Lower lobe of right lung (tissue), 2 donors: ENCODE measurements at regions not wholly inside any gene's neighbourhood (a gene's known extent, or its start where the extent isn't known, plus 50 kb on each side); places are given as distances from the start of the nearest gene placed in this dataset.
"Not testable (repeated sequence)": the region's sequence is repeated elsewhere in the genome, so short reads cannot be mapped to it uniquely, and the experiment has no call there.

Experiments used
- ATAC-seq, 2 donors: fragments of 200-7000 bp; cut with Tn5 transposase; one replicate each; pipeline ENCODE4 v1.9.1; 2020 to 2022; ENCODE audit warnings: mild to moderate bottlenecking in 2 of 2, moderate library complexity in 2 of 2
- DNase-seq: peaks from one replicate; pipeline ENCODE4 v3.0.0-alpha.2; 2020
- H3K27ac ChIP-seq: fragments of 200-600 bp; one replicate; pipeline ENCODE4 v1.8.0; 2022
- H3K27me3 ChIP-seq: fragments of 200-600 bp; one replicate; pipeline ENCODE4 v1.8.0; 2022; ENCODE audit warnings: low read depth
- H3K36me3 ChIP-seq: fragments of 200-600 bp; one replicate; pipeline ENCODE4 v1.8.0; 2022; ENCODE audit warnings: mild to moderate bottlenecking
- H3K4me1 ChIP-seq: fragments of 200-600 bp; one replicate; pipeline ENCODE4 v1.8.0; 2022
- H3K4me3 ChIP-seq: fragments of 200-600 bp; one replicate; pipeline ENCODE4 v1.8.0; 2022; ENCODE audit warnings: mild to moderate bottlenecking
- H3K9me3 ChIP-seq: fragments of 200-600 bp; one replicate; pipeline ENCODE4 v1.8.0; 2022
- intact Hi-C: fragments of 100-400 bp; cut with DNase I; formaldehyde crosslinking; loops from one replicate; pipeline ENCODE4 v1.11.0; 2022
- TF ChIP-seq, protein P1 (sequence below): fragments of 200-600 bp; IDR thresholded peaks from one replicate; pipeline ENCODE4 v1.8.0; 2022; ENCODE audit warnings: antibody characterized with exemption, mild to moderate bottlenecking
- donor health status: DM: no; HTN: yes; CAD: no; lungs with severe emphysema.

GRCh38 chr15:20680257-20680815, 138.7 kb upstream of the GOLGA6L6 start:
- H3K9me3 ChIP-seq, DNase-seq, ATAC-seq, intact Hi-C loops, H3K27ac ChIP-seq, H3K36me3 ChIP-seq, H3K27me3 ChIP-seq, H3K4me3 ChIP-seq, H3K4me1 ChIP-seq: not testable (repeated sequence)

GRCh38 chr15:20672470-20672869, 130.9 kb upstream of the GOLGA6L6 start:
- H3K9me3 ChIP-seq, result no peaks in the 10 kb centered on the region
- no peaks in the 10 kb centered on the region for H3K4me1 ChIP-seq
- H3K4me3 ChIP-seq, result no peak overlapping the region
- no peak for DNase-seq
- H3K27me3 ChIP-seq, result no peaks in the 10 kb centered on the region
- H3K36me3 ChIP-seq, result no peaks in the 10 kb centered on the region
- TF ChIP-seq, protein P1, sequence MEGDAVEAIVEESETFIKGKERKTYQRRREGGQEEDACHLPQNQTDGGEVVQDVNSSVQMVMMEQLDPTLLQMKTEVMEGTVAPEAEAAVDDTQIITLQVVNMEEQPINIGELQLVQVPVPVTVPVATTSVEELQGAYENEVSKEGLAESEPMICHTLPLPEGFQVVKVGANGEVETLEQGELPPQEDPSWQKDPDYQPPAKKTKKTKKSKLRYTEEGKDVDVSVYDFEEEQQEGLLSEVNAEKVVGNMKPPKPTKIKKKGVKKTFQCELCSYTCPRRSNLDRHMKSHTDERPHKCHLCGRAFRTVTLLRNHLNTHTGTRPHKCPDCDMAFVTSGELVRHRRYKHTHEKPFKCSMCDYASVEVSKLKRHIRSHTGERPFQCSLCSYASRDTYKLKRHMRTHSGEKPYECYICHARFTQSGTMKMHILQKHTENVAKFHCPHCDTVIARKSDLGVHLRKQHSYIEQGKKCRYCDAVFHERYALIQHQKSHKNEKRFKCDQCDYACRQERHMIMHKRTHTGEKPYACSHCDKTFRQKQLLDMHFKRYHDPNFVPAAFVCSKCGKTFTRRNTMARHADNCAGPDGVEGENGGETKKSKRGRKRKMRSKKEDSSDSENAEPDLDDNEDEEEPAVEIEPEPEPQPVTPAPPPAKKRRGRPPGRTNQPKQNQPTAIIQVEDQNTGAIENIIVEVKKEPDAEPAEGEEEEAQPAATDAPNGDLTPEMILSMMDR, result no peak
- H3K27ac ChIP-seq, result no peak overlapping the region
- intact Hi-C loops, result no loop called here
- peak in 1 of 2 donors; percentile 26 for ATAC-seq

DNA sequence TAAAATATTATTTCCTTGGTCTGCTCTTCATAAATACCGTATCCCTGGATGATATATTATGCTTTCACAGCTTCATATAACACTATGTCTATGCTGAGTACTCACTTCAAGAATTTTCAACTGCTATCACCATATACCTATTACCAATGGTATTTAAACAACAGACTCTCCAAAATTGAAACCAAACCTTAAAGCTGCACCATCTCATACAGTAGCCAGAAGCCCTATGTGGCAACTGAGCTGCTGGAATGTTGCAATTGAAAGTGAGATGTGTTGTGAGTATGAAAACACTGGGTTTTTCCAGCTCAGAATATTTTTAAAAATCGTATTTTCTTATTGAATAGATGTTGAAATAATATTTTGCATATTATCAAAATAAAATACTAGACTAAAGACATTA, 130.1 kb upstream of the GOLGA6L6 start:
- Histone ChIP-seq H3K27ac (no peak overlapping the region), H3K9me3 (no peaks in the 10 kb centered on the region), H3K27me3 (no peaks in the 10 kb centered on the region), H3K36me3 (no peaks in the 10 kb centered on the region), H3K4me1 (no peaks in the 10 kb centered on the region), H3K4me3 (no peak overlapping the region)
- TF ChIP-seq, protein P1, result no peak
- intact Hi-C loops, result no loop called here
- ATAC-seq, result peak in 1 of 2 donors; percentile 35
- no peak for DNase-seq

- H3K27me3 ChIP-seq, H3K36me3 ChIP-seq, H3K4me3 ChIP-seq, H3K27ac ChIP-seq, H3K4me1 ChIP-seq, H3K9me3 ChIP-seq, intact Hi-C loops, DNase-seq: not testable (repeated sequence)
- ATAC-seq, result peak; percentile 26 to 44
Measured at GRCh38 chr15:20666410-20666809, 124.8 kb upstream of the GOLGA6L6 start.

GRCh38 chr15:20665653-20666052, 124.1 kb upstream of the GOLGA6L6 start:
- Histone ChIP-seq H3K27ac (no peak overlapping the region), H3K4me1 (no peaks in the 10 kb centered on the region), H3K27me3 (no peaks in the 10 kb centered on the region), H3K36me3 (no peaks in the 10 kb centered on the region), H3K4me3 (no peak overlapping the region), H3K9me3 (no peaks in the 10 kb centered on the region)
- peak in 1 of 2 donors; percentile 32 for ATAC-seq
- TF ChIP-seq, protein P1, result no peak
- intact Hi-C loops, result no loop called here
- no peak for DNase-seq

DNA sequence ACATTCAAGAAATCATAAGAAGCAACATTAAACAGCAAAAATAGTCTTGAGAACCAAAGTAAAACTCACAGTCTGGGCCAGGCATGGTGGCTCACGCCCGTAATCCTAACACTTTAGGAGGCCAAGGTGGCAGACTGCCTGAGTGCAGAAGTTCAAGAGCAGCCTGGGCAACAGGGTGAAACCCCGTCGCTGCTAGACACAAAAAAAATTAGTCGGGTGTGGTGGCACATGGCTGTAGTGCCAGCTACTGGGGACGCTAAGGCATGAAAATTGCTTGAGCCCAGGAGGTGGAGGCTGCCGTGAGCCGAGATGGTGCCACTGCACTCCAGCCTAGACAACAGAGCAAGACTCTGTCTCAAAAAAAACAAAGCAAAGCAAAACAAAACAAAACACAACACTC, 117.7 kb upstream of the GOLGA6L6 start:
- DNase-seq (no peak), ATAC-seq (peak in 1 of 2 donors; percentile 10)
- TF ChIP-seq, protein P1, result no peak
- H3K27me3 ChIP-seq, result no peaks in the 10 kb centered on the region
- intact Hi-C loops, result no loop called here
- H3K4me3 ChIP-seq, result no peak overlapping the region
- no peaks in the 10 kb centered on the region for H3K36me3 ChIP-seq
- H3K9me3 ChIP-seq, result no peaks in the 10 kb centered on the region
- H3K4me1 ChIP-seq, result no peaks in the 10 kb centered on the region
- no peak overlapping the region for H3K27ac ChIP-seq

DNA sequence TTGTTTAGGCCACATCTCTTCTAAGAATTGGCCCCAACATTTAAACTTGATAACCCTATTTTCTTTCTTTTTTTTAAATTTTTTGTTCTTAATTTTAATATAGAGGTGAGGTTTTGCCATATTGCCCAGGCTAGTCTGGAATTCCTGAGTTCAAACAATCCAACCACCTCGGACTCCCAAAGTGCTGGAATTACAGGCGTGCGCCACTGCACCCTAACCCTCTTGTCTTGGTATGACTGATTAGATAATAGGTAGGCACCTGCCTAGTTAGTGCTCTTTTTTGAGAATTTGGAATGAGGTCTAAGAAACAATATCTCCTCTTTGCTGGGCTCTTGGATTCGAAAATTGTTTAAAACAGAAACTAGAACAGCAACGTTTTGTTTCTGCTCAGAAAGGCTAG, 116.4 kb upstream of the GOLGA6L6 start:
- ATAC-seq (no peak), DNase-seq (no peak)
- H3K4me3 ChIP-seq, result no peak overlapping the region
- H3K9me3 ChIP-seq, result no peaks in the 10 kb centered on the region
- intact Hi-C loops, result no loop called here
- no peak overlapping the region for H3K27ac ChIP-seq
- no peaks in the 10 kb centered on the region for H3K36me3 ChIP-seq
- H3K27me3 ChIP-seq, result no peaks in the 10 kb centered on the region
- H3K4me1 ChIP-seq, result no peaks in the 10 kb centered on the region
- TF ChIP-seq, protein P1, result no peak
